ENCODE measurements at regions not wholly inside any gene's neighbourhood (a gene's known extent, or its start where the extent isn't known, plus 50 kb on each side); places are given as distances from the start of the nearest gene placed in this dataset.

- CTCF ChIA-PET (ENCODE audit: partially characterized antibody) = interaction anchor here (1.5 kb wide), 1 partner anchor 28 kb away, joined by 5 read pairs; no protein-coding TSS in a partner anchor
- no peak for FAIRE-seq
- Histone ChIP-seq H2BK20ac (ENCODE audit: low read length) (0 out of 2 replicates have a peak overlapping the region, but pooled peaks have one; percentile 40), H3K4me2 (ENCODE audit: insufficient read depth in 1 of 2, low read depth in 2 of 2, low read length in 2 of 2) (peak overlapping the region in 1 of 2 experiments; percentile 30; a peak in 1 of 4 replicates), H3K9me3 (ENCODE audit: insufficient read depth in 2 of 2, low read depth in 1 of 2, low read length in 1 of 2) (no peaks in the 10 kb centered on the region), H3K79me2 (ENCODE audit: control insufficient read depth in 1 of 2, insufficient read depth in 2 of 2, low read length in 2 of 2) (no peaks in the 10 kb centered on the region), H2BK120ac (replicated peaks; ENCODE audit: low read depth, low read length) (no peak overlapping the region), H3K23ac (ENCODE audit: insufficient read length) (no peak overlapping the region), H3K27me3 (replicated peaks in 1 of 4; ENCODE audit: control insufficient read depth in 3 of 4, extremely low read depth in 1 of 4, insufficient read depth in 3 of 4, low read length in 3 of 4) (no peaks in the 10 kb centered on the region), H3K36me3 (ENCODE audit: control insufficient read depth in 2 of 4, insufficient read depth in 4 of 4, low read length in 3 of 4) (no peaks in the 10 kb centered on the region), H2BK12ac (ENCODE audit: low read depth, low read length) (no peak overlapping the region), H3K27ac (ENCODE audit: low read depth, low read length) (no peak overlapping the region), H2BK15ac (ENCODE audit: low read length) (no peak overlapping the region), H3K4ac (replicated peaks; ENCODE audit: insufficient read length, low read depth, low read length) (no peak overlapping the region), H3K18ac (ENCODE audit: extremely low read depth, low read length) (no peak overlapping the region), H4K8ac (ENCODE audit: extremely low read depth, insufficient read depth, low read length) (no peak overlapping the region), H3K9ac (replicated peaks in 1 of 4; ENCODE audit: extremely low read depth in 1 of 4, low read depth in 3 of 4, low read length in 3 of 4) (no peak overlapping the region; a peak in 1 of 7 replicates), H3K14ac (ENCODE audit: insufficient read length) (no peak overlapping the region), H3K4me1 (replicated peaks in 1 of 4; ENCODE audit: control insufficient read depth in 3 of 4, insufficient read depth in 4 of 4, low read length in 3 of 4) (peaks cover 5 to 13% (median 9%) of the 10 kb centered on the region in 4 experiments; a peak in 5 of 7 replicates), H4K91ac (replicated peaks; ENCODE audit: insufficient read length, low read length) (peak overlapping the region; percentile 5), H2BK5ac (ENCODE audit: low read depth, low read length) (no peak overlapping the region), H3K56ac (replicated peaks; ENCODE audit: insufficient read length, low read depth, low read length) (no peak overlapping the region), H3K23me2 (ENCODE audit: low read depth, low read length) (no peaks in the 10 kb centered on the region), H2AK5ac (ENCODE audit: low read depth, low read length) (no peak overlapping the region), H2AFZ (ENCODE audit: low read length) (no peak overlapping the region), H3K4me3 (ENCODE audit: extremely low read depth in 1 of 4, insufficient read depth in 2 of 4, low read depth in 3 of 4, low read length in 4 of 4) (no peak overlapping the region), H4K20me1 (replicated peaks in 1 of 2; ENCODE audit: control insufficient read depth in 1 of 2, insufficient read depth in 2 of 2, low read length in 2 of 2) (no peaks in the 10 kb centered on the region), H3K79me1 (ENCODE audit: low read depth, low read length) (no peaks in the 10 kb centered on the region), H4K5ac (ENCODE audit: insufficient read length, low read depth, low read length) (no peak overlapping the region)
- no peak for TF ChIP-seq TBP (IDR thresholded peaks at IDR 0.05; ENCODE audit: low read depth, low read length)
- no peak for TF ChIP-seq EP300 (IDR thresholded peaks at IDR 0.05; ENCODE audit: borderline replicate concordance in 1 of 2, low read depth in 2 of 2, low read length in 2 of 2)
- TF ChIP-seq EGR1 (IDR thresholded peaks at IDR 0.05; ENCODE audit: borderline replicate concordance, low read depth, low read length) = no peak
- no peak for TF ChIP-seq TEAD4 (IDR thresholded peaks at IDR 0.05; ENCODE audit: low read depth, low read length)
- no peak for TF ChIP-seq POLR2AphosphoS5 (IDR thresholded peaks at IDR 0.05; ENCODE audit: low read depth, low read length)
- TF ChIP-seq KDM1A (IDR thresholded peaks at IDR 0.05; ENCODE audit: borderline replicate concordance, low read length) = no peak
- no peak for TF ChIP-seq BACH1 (IDR thresholded peaks at IDR 0.05; ENCODE audit: low read length)
- TF ChIP-seq ATF3 (IDR thresholded peaks at IDR 0.05; ENCODE audit: insufficient read depth, low read depth, low read length) = no peak
- no peak for TF ChIP-seq SP2 (IDR thresholded peaks at IDR 0.05; ENCODE audit: low read length)
- DNase-seq (ENCODE audit: low read depth in 1 of 2, low spot score in 2 of 2) = no peak
- WGBS, 2 experiments (ENCODE audit: extremely low coverage in 1 of 2, insufficient coverage in 1 of 2, insufficient read length in 1 of 2, insufficient replicate concordance in 2 of 2, low coverage in 1 of 2, low lambda C conversion rate in 2 of 2, missing lambda C conversion rate in 1 of 2) = 79% methylated on average over 2 of the region's 2 CpGs; no CpG with 5 or more reads in 1 of the 2 experiments
- POLR2A ChIA-PET (ENCODE audit: partially characterized antibody) = no interaction called here
Observed at GRCh38 chr2:210862283-210863065, 306.1 kb downstream of the CPS1 start.
